Keratinocyte (primary cell): ENCODE measurements at regions not wholly inside any gene's neighbourhood (a gene's known extent, or its start where the extent isn't known, plus 50 kb on each side); places are given as distances from the start of the nearest gene placed in this dataset.

Experiments
- DNase-seq: peaks from one replicate; pipeline ENCODE4 v3.0.0-alpha.2; 2011; ENCODE audit warnings: low read depth, missing footprints, low spot score
- FAIRE-seq: peaks from 2 replicates; lab custom pipeline; 2011; peaks lifted over from hg19 to GRCh38; lab: Jason Lieb, UNC
- H2AFZ ChIP-seq: 2 replicates; pipeline ENCODE4 v1.6.0; 2012; ENCODE audit warnings: low read length, control low read depth, inconsistent platforms; ENCODE audit not compliant: control insufficient read depth
- H3K27ac ChIP-seq: 2 replicates; pipeline ENCODE4 v1.5.1; 2011; ENCODE audit warnings: low read length; ENCODE audit not compliant: control insufficient read depth, insufficient read depth
- H3K27me3 ChIP-seq: 3 replicates; pipeline ENCODE4 v1.6.0; 2011; ENCODE audit warnings: low read length; ENCODE audit not compliant: control insufficient read depth, insufficient read depth; ENCODE audit errors: extremely low read depth
- H3K36me3 ChIP-seq, 2 experiments: 2 replicates in 1 of 2; 3 replicates in 1 of 2; pipeline ENCODE4 v1.5.1; 2011; ENCODE audit warnings: low read length in 2 of 2, mild to moderate bottlenecking in 1 of 2; ENCODE audit not compliant: control insufficient read depth in 2 of 2, insufficient read depth in 2 of 2; ENCODE audit errors: extremely low read depth in 1 of 2
- H3K4me1 ChIP-seq: 3 replicates; pipeline ENCODE4 v1.5.1; 2011; ENCODE audit warnings: low read length; ENCODE audit not compliant: control insufficient read depth, insufficient read depth; ENCODE audit errors: extremely low read depth
- H3K4me2 ChIP-seq: 3 replicates; pipeline ENCODE4 v1.6.0; 2011; ENCODE audit warnings: low read depth, low read length; ENCODE audit not compliant: control insufficient read depth, insufficient read depth; ENCODE audit errors: extremely low read depth
- H3K4me3 ChIP-seq, 3 experiments: fragments of 200-600 bp in 1 of 3; sonication (generic) in 1 of 3; 2 replicates in 2 of 3; 3 replicates in 1 of 3; pipeline ENCODE4 v1.5.1; 2011 to 2016; ENCODE audit warnings: low read length in 3 of 3, mild to moderate bottlenecking in 3 of 3, control low read depth in 2 of 3, inconsistent platforms in 1 of 3, low read depth in 1 of 3, mixed read lengths in 1 of 3, mixed run types in 1 of 3, moderate library complexity in 1 of 3; ENCODE audit not compliant: control insufficient read depth in 2 of 3, insufficient read depth in 2 of 3; ENCODE audit errors: extremely low read depth in 1 of 3
- H3K79me2 ChIP-seq: 2 replicates; pipeline ENCODE4 v1.6.0; 2012; ENCODE audit warnings: low read length; ENCODE audit not compliant: control insufficient read depth, insufficient read depth
- H3K9ac ChIP-seq: 3 replicates; pipeline ENCODE4 v1.6.0; 2011; ENCODE audit warnings: low read length; ENCODE audit not compliant: control insufficient read depth, insufficient read depth; ENCODE audit errors: extremely low read depth
- H3K9me1 ChIP-seq: 3 replicates; pipeline ENCODE4 v1.6.0; 2011; ENCODE audit warnings: low read length; ENCODE audit not compliant: control insufficient read depth, insufficient read depth; ENCODE audit errors: extremely low read depth
- H3K9me3 ChIP-seq: 2 replicates; pipeline ENCODE4 v1.5.1; 2012; ENCODE audit warnings: low read depth, low read length; ENCODE audit not compliant: control insufficient read depth
- H4K20me1 ChIP-seq: 3 replicates; pipeline ENCODE4 v1.6.0; 2011; ENCODE audit warnings: low read length; ENCODE audit not compliant: control insufficient read depth, insufficient read depth; ENCODE audit errors: extremely low read depth
- EZH2 ChIP-seq: IDR thresholded peaks from one replicate; pipeline ENCODE4 v1.6.1; 2012; ENCODE audit warnings: inconsistent platforms, mild to moderate bottlenecking, low read length, moderate library complexity
- dilution Hi-C: fragments of 300-500 bp; cut with MboI; formaldehyde crosslinking; loops from one replicate; pipeline ENCODE4 v1.7.0; 2020; ENCODE audit warnings: low sequenced_read_pairs; ENCODE audit not compliant: extremely low pct_ligation_motif_present
- TF ChIP-seq, protein P1 (sequence below), 3 experiments: IDR thresholded peaks in 1 of 3; conservative IDR thresholded peaks in 1 of 3; optimal IDR thresholded peaks in 1 of 3; 2 replicates in 2 of 3; 3 replicates in 1 of 3; pipeline versions ENCODE3 to v1.5.1; 2011; ENCODE audit warnings: low read length in 3 of 3, mild to moderate bottlenecking in 3 of 3, moderate library complexity in 2 of 3, control low read depth in 1 of 3, inconsistent platforms in 1 of 3; ENCODE audit not compliant: insufficient read depth in 2 of 3; ENCODE audit errors: extremely low read depth in 1 of 3

DNA sequence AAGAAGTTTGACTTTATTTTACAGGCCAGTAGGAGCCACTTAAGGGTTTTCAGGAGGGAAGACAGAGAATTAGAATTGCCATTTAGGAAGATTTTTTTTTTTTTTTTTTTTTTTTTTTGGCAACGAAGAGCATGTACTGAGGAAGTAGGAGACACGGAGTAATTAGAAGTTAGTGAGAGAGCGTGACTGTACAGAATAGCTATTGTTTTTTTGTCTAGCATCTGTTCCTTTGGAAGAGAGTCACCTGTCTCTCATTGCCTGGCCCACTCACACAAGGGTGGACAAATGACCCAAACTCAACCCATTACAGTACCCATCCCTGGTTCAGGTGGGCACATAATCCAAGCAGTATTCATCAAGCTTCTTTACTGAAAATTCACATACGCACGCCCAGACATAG is 166.7 kb downstream of the LACC1 start:
- TF ChIP-seq, protein P1, sequence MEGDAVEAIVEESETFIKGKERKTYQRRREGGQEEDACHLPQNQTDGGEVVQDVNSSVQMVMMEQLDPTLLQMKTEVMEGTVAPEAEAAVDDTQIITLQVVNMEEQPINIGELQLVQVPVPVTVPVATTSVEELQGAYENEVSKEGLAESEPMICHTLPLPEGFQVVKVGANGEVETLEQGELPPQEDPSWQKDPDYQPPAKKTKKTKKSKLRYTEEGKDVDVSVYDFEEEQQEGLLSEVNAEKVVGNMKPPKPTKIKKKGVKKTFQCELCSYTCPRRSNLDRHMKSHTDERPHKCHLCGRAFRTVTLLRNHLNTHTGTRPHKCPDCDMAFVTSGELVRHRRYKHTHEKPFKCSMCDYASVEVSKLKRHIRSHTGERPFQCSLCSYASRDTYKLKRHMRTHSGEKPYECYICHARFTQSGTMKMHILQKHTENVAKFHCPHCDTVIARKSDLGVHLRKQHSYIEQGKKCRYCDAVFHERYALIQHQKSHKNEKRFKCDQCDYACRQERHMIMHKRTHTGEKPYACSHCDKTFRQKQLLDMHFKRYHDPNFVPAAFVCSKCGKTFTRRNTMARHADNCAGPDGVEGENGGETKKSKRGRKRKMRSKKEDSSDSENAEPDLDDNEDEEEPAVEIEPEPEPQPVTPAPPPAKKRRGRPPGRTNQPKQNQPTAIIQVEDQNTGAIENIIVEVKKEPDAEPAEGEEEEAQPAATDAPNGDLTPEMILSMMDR (optimal IDR thresholded peaks at IDR 0.05 in 1 of 3, IDR thresholded peaks at IDR 0.05 in 1 of 3, conservative IDR thresholded peaks at IDR 0.05 in 1 of 3; ENCODE audit: extremely low read depth in 1 of 3, insufficient read depth in 2 of 3, low read length in 3 of 3) = no peak
- no peak for TF ChIP-seq EZH2
- no peak for DNase-seq
- Histone ChIP-seq H4K20me1 (no peaks in the 10 kb centered on the region), H3K4me1 (no peaks in the 10 kb centered on the region), H3K4me2 (no peak overlapping the region), H3K79me2 (no peaks in the 10 kb centered on the region), H3K9me1 (no peaks in the 10 kb centered on the region), H2AFZ (no peak overlapping the region), H3K9me3 (no peaks in the 10 kb centered on the region), H3K36me3 (no peaks in the 10 kb centered on the region), H3K9ac (no peak overlapping the region), H3K27ac (no peak overlapping the region), H3K4me3 (no peak overlapping the region), H3K27me3 (no peaks in the 10 kb centered on the region)
- FAIRE-seq = no peak
- dilution Hi-C loops = loop anchor here (25.0 kb wide), 1 partner anchor 391 kb away; no protein-coding TSS in a partner anchor

DNA sequence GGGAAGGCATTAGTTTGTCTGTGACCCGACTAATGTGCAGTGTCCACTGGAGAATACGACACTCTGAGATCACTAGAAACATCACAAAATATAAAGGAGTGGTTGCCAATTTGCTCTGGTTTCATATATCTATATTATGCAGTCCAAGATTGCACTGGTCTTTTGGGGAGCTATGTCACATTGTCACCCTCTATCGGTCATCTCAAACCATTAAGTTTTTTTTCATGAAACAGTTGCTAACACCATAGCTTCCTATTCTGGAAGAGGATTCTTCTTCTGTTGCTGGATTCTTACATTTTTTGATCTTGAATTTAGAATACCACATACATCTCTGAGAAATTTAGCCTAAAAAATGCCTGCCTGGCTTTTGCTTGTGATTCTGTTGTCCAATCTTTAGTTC is 168.6 kb downstream of the LACC1 start:
- H3K27ac ChIP-seq = no peak overlapping the region
- no peaks in the 10 kb centered on the region for H3K27me3 ChIP-seq
- no peaks in the 10 kb centered on the region for H3K36me3 ChIP-seq
- no peaks in the 10 kb centered on the region for H4K20me1 ChIP-seq
- no peaks in the 10 kb centered on the region for H3K9me3 ChIP-seq
- H3K79me2 ChIP-seq = no peaks in the 10 kb centered on the region
- H3K4me3 ChIP-seq = no peak overlapping the region
- TF ChIP-seq EZH2 = no peak
- H3K9me1 ChIP-seq = no peaks in the 10 kb centered on the region
- FAIRE-seq = no peak
- H3K9ac ChIP-seq = no peak overlapping the region
- dilution Hi-C loops = loop anchor here (25.0 kb wide), 1 partner anchor 389 kb away; no protein-coding TSS in a partner anchor
- no peak for DNase-seq
- no peak overlapping the region for H3K4me2 ChIP-seq
- no peaks in the 10 kb centered on the region for H3K4me1 ChIP-seq
- no peak overlapping the region for H2AFZ ChIP-seq
